ENCODE measurements at regions not wholly inside any gene's neighbourhood (a gene's known extent, or its start where the extent isn't known, plus 50 kb on each side); places are given as distances from the start of the nearest gene placed in this dataset.

DNA sequence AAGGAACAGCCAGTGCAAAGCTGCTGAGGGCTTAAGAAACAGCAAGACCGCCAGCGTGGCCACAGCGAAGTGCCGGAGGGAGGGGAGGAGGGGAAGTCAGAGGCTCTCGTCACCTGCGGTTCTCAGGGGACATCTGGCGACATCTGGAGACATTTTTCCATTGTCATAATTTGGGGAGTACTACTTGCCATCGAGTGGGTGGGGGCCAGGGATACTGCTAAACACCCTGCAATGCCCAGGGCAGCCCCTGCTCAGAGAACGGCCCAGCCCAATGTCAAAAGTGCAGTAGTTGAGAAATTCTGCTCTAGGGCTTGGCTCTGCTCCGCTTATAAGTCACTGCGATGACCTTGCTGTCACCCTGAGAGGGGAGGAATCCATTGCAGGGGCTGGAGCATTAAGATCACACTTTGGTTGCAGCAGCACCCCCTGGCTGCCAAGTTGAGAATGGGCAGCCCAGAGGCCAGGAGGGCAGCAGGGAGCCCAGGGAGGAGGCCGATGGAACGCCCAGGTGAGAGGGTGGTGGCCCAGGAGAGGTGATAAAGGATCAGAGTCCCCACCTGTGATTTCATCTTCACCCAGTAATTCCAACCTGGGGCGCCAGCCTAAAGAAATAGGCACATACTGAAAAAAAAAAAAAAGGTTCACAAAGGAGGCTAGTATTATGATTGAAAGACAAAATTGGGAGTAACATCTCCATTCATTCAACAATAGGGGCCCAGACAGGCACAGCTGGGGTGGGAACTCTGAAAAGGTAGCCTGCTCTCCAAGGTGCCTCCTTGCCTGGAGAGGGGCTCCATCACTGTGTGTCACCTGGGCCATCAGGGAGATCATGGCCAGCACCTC lies 218.2 kb downstream of the BMP7 start:
- TF ChIP-seq, protein P1, sequence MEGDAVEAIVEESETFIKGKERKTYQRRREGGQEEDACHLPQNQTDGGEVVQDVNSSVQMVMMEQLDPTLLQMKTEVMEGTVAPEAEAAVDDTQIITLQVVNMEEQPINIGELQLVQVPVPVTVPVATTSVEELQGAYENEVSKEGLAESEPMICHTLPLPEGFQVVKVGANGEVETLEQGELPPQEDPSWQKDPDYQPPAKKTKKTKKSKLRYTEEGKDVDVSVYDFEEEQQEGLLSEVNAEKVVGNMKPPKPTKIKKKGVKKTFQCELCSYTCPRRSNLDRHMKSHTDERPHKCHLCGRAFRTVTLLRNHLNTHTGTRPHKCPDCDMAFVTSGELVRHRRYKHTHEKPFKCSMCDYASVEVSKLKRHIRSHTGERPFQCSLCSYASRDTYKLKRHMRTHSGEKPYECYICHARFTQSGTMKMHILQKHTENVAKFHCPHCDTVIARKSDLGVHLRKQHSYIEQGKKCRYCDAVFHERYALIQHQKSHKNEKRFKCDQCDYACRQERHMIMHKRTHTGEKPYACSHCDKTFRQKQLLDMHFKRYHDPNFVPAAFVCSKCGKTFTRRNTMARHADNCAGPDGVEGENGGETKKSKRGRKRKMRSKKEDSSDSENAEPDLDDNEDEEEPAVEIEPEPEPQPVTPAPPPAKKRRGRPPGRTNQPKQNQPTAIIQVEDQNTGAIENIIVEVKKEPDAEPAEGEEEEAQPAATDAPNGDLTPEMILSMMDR (IDR thresholded peaks at IDR 0.05; ENCODE audit: poor library complexity, severe bottlenecking) = peak; percentile 30
- TF ChIP-seq, protein P2, sequence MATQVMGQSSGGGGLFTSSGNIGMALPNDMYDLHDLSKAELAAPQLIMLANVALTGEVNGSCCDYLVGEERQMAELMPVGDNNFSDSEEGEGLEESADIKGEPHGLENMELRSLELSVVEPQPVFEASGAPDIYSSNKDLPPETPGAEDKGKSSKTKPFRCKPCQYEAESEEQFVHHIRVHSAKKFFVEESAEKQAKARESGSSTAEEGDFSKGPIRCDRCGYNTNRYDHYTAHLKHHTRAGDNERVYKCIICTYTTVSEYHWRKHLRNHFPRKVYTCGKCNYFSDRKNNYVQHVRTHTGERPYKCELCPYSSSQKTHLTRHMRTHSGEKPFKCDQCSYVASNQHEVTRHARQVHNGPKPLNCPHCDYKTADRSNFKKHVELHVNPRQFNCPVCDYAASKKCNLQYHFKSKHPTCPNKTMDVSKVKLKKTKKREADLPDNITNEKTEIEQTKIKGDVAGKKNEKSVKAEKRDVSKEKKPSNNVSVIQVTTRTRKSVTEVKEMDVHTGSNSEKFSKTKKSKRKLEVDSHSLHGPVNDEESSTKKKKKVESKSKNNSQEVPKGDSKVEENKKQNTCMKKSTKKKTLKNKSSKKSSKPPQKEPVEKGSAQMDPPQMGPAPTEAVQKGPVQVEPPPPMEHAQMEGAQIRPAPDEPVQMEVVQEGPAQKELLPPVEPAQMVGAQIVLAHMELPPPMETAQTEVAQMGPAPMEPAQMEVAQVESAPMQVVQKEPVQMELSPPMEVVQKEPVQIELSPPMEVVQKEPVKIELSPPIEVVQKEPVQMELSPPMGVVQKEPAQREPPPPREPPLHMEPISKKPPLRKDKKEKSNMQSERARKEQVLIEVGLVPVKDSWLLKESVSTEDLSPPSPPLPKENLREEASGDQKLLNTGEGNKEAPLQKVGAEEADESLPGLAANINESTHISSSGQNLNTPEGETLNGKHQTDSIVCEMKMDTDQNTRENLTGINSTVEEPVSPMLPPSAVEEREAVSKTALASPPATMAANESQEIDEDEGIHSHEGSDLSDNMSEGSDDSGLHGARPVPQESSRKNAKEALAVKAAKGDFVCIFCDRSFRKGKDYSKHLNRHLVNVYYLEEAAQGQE (IDR thresholded peaks at IDR 0.05; ENCODE audit: borderline replicate concordance) = no peak
- no peak for TF ChIP-seq RAD21 (conservative IDR thresholded peaks at IDR 0.05)
